Liver (tissue), 7 donors: ENCODE measurements at regions not wholly inside any gene's neighbourhood (a gene's known extent, or its start where the extent isn't known, plus 50 kb on each side); places are given as distances from the start of the nearest gene placed in this dataset.

Source experiments
- DNase-seq: peaks from one replicate; pipeline ENCODE4 v3.0.0-alpha.2; 2017; ENCODE audit warnings: low spot score
- H3K27ac ChIP-seq, 2 donors: one replicate each; pipeline ENCODE4 v1.7.0; 2013; ENCODE audit warnings: inconsistent platforms in 2 of 2, low read length in 2 of 2, control low read depth in 1 of 2, low read depth in 1 of 2, mild to moderate bottlenecking in 1 of 2
- H3K27me3 ChIP-seq, 4 donors: one replicate each; pipeline versions ENCODE4 v1.6.1 to v1.7.0; 2013; ENCODE audit warnings: low read length in 3 of 4, inconsistent platforms in 1 of 4, mild to moderate bottlenecking in 1 of 4, moderate library complexity in 1 of 4; ENCODE audit not compliant: control insufficient read depth in 4 of 4, insufficient read depth in 4 of 4
- H3K36me3 ChIP-seq, 4 donors: one replicate each; pipeline versions ENCODE4 v1.6.1 to v1.7.0; 2013; ENCODE audit warnings: low read length in 3 of 4, mild to moderate bottlenecking in 3 of 4, low read depth in 1 of 4, moderate library complexity in 1 of 4; ENCODE audit not compliant: control insufficient read depth in 4 of 4, insufficient read depth in 3 of 4
- H3K4me1 ChIP-seq, 4 donors: one replicate each; pipeline versions ENCODE4 v1.6.1 to v1.7.0; 2013; ENCODE audit warnings: low read length in 3 of 4, mild to moderate bottlenecking in 3 of 4, moderate library complexity in 1 of 4; ENCODE audit not compliant: control insufficient read depth in 4 of 4, insufficient read depth in 4 of 4
- H3K4me3 ChIP-seq, 3 donors: one replicate each; pipeline versions ENCODE4 v1.6.1 to v1.7.0; 2013; ENCODE audit warnings: low read length in 3 of 3, control low read depth in 1 of 3, low read depth in 1 of 3, mild to moderate bottlenecking in 1 of 3
- H3K9ac ChIP-seq, 2 donors: one replicate each; pipeline ENCODE4 v1.7.0; 2013; ENCODE audit warnings: low read length in 2 of 2, mild to moderate bottlenecking in 2 of 2, moderate library complexity in 2 of 2, control low read depth in 1 of 2, low read depth in 1 of 2
- H3K9me3 ChIP-seq, 4 donors: one replicate each; pipeline versions ENCODE4 v1.6.1 to v1.7.0; 2013; ENCODE audit warnings: low read length in 3 of 4; ENCODE audit not compliant: control insufficient read depth in 4 of 4
- FOXA2 ChIP-seq: IDR thresholded peaks from 2 replicates; pipeline ENCODE4 v1.6.1; 2016; ENCODE audit warnings: antibody characterized with exemption
- GABPA ChIP-seq, 2 donors: IDR thresholded peaks in 1 of 2; conservative IDR thresholded peaks in 1 of 2; 2 replicates each; pipeline ENCODE4 v1.6.1; 2016; ENCODE audit warnings: antibody characterized with exemption in 2 of 2, mild to moderate bottlenecking in 1 of 2, moderate library complexity in 1 of 2
- HNF4G ChIP-seq: IDR thresholded peaks from 2 replicates; pipeline ENCODE4 v1.6.1; 2016; ENCODE audit warnings: antibody characterized with exemption
- NR2F2 ChIP-seq: IDR thresholded peaks from 2 replicates; pipeline ENCODE4 v1.6.1; 2016; ENCODE audit warnings: antibody characterized with exemption
- RAD21 ChIP-seq, 2 donors: IDR thresholded peaks; 2 replicates each; pipeline ENCODE4 v1.6.1; 2016; ENCODE audit warnings: antibody characterized with exemption in 2 of 2, mild to moderate bottlenecking in 2 of 2
- RXRA ChIP-seq, 2 donors: IDR thresholded peaks; 2 replicates each; pipeline ENCODE4 v1.6.1; 2017 to 2018; ENCODE audit warnings: antibody characterized with exemption in 2 of 2, mild to moderate bottlenecking in 1 of 2
- SP1 ChIP-seq: IDR thresholded peaks from 2 replicates; pipeline ENCODE4 v1.6.1; 2018; ENCODE audit warnings: antibody characterized with exemption, mild to moderate bottlenecking
- TAF1 ChIP-seq: conservative IDR thresholded peaks from 2 replicates; pipeline ENCODE4 v1.6.1; 2016; ENCODE audit warnings: antibody characterized with exemption, mild to moderate bottlenecking
- WGBS: extraction: QIAGEN DNeasy Blood & Tissue Kit; methylation state at CpG from one replicate; pipeline ENCODE4 v1.1.7; 2013; 5-methylcytosine and 5-hydroxymethylcytosine counted together
- TF ChIP-seq, protein P1 (sequence below): IDR thresholded peaks from 2 replicates; pipeline ENCODE4 v1.6.1; 2016; ENCODE audit warnings: antibody characterized with exemption, mild to moderate bottlenecking
- TF ChIP-seq, protein P2 (sequence below): IDR thresholded peaks from 2 replicates; pipeline ENCODE4 v1.6.1; 2016; ENCODE audit warnings: antibody characterized with exemption
- TF ChIP-seq, protein P3 (sequence below): IDR thresholded peaks from 2 replicates; pipeline ENCODE4 v1.6.1; 2016; ENCODE audit warnings: antibody characterized with exemption
- donor health status: healthy.
- donor health status: healthy.
- donor health status: healthy.
- donor health status: healthy.

DNA sequence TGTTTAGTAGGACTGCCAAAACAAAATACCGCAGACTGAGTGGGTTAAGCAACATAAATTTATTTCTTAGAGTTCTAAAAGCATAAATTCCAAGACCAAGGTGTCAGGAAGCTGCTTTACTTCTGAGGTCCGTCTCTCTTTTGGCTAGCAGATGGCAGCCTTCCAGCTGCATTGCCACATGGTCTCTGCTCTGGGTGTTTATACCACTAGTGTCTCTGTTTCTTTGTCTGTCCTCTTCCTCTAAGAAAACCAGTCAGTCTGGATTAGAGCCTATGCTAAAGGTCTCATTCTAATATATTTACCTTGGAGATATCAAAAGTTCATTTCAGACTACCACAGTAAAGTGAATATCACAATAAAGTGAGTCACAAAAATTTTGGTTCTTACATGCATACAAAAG is 519.8 kb downstream of the COL11A1 start:
- Histone ChIP-seq H3K4me1 (no peaks in the 10 kb centered on the region), H3K36me3 (no peaks in the 10 kb centered on the region), H3K9ac (no peak overlapping the region), H3K4me3 (no peak overlapping the region), H3K27me3 (no peaks in the 10 kb centered on the region), H3K27ac (no peak overlapping the region), H3K9me3 (no peaks in the 10 kb centered on the region)
- TF ChIP-seq, protein P1, sequence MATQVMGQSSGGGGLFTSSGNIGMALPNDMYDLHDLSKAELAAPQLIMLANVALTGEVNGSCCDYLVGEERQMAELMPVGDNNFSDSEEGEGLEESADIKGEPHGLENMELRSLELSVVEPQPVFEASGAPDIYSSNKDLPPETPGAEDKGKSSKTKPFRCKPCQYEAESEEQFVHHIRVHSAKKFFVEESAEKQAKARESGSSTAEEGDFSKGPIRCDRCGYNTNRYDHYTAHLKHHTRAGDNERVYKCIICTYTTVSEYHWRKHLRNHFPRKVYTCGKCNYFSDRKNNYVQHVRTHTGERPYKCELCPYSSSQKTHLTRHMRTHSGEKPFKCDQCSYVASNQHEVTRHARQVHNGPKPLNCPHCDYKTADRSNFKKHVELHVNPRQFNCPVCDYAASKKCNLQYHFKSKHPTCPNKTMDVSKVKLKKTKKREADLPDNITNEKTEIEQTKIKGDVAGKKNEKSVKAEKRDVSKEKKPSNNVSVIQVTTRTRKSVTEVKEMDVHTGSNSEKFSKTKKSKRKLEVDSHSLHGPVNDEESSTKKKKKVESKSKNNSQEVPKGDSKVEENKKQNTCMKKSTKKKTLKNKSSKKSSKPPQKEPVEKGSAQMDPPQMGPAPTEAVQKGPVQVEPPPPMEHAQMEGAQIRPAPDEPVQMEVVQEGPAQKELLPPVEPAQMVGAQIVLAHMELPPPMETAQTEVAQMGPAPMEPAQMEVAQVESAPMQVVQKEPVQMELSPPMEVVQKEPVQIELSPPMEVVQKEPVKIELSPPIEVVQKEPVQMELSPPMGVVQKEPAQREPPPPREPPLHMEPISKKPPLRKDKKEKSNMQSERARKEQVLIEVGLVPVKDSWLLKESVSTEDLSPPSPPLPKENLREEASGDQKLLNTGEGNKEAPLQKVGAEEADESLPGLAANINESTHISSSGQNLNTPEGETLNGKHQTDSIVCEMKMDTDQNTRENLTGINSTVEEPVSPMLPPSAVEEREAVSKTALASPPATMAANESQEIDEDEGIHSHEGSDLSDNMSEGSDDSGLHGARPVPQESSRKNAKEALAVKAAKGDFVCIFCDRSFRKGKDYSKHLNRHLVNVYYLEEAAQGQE: no peak
- no peak for TF ChIP-seq RXRA (IDR thresholded peaks at IDR 0.05)
- TF ChIP-seq, protein P2, sequence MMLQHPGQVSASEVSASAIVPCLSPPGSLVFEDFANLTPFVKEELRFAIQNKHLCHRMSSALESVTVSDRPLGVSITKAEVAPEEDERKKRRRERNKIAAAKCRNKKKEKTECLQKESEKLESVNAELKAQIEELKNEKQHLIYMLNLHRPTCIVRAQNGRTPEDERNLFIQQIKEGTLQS: no peak
- TF ChIP-seq NR2F2: no peak
- TF ChIP-seq, protein P3, sequence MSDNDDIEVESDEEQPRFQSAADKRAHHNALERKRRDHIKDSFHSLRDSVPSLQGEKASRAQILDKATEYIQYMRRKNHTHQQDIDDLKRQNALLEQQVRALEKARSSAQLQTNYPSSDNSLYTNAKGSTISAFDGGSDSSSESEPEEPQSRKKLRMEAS: no peak
- TF ChIP-seq RAD21 (IDR thresholded peaks at IDR 0.05): no peak
- TF ChIP-seq SP1: no peak
- no peak for TF ChIP-seq TAF1
- TF ChIP-seq HNF4G: no peak
- no peak for DNase-seq
- WGBS: 64% methylated on average over 2 of the region's 2 CpGs

DNA sequence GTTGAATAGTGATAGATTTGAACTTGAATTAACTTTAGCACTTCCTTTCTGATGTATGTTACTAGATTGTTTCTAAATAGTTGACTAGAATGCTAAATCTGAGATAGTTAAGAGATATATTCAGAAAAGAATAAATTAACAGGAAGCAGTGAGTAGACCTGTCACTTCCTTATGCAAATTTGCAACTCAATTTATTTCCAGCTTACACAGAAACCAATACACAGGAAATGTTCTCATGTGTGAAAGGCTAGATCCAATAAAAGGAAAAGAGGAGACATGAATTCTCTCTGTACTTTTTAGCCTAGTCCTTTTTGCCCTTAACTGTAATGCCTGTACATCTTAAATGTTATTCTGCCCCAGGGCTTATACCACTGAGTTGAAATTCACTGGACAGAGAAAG is 522.3 kb downstream of the COL11A1 start:
- Histone ChIP-seq H3K9ac (no peak overlapping the region), H3K36me3 (no peaks in the 10 kb centered on the region), H3K9me3 (no peaks in the 10 kb centered on the region), H3K27ac (no peak overlapping the region), H3K27me3 (peaks cover 0 to 4% (median 0%) of the 10 kb centered on the region in 4 donors), H3K4me1 (no peaks in the 10 kb centered on the region), H3K4me3 (no peak overlapping the region)
- DNase-seq: no peak
- TF ChIP-seq, protein P1: no peak
- TF ChIP-seq FOXA2 (no peak), GABPA (IDR thresholded peaks at IDR 0.05 in 1 of 2, conservative IDR thresholded peaks at IDR 0.05 in 1 of 2) (no peak)
- TF ChIP-seq, protein P3: no peak
